H9 (cell line): ENCODE measurements at regions not wholly inside any gene's neighbourhood (a gene's known extent, or its start where the extent isn't known, plus 50 kb on each side); places are given as distances from the start of the nearest gene placed in this dataset.

Experiments
- DNase-seq: peaks from one replicate; pipeline ENCODE4 v3.0.0-alpha.2; 2017
- H2AFZ ChIP-seq: one replicate; pipeline ENCODE4 v1.6.1; 2013; ENCODE audit warnings: mild to moderate bottlenecking, low read length, control low read depth, moderate library complexity
- H2AK5ac ChIP-seq: 2 replicates; pipeline ENCODE4 v1.6.1; 2013; ENCODE audit warnings: low read length, control low read depth, mixed read lengths; ENCODE audit not compliant: insufficient read length
- H2BK120ac ChIP-seq: one replicate; pipeline ENCODE4 v1.6.1; 2013; ENCODE audit warnings: low read depth, mild to moderate bottlenecking, low read length, control low read depth, inconsistent platforms; ENCODE audit not compliant: poor library complexity, severe bottlenecking
- H2BK12ac ChIP-seq: 2 replicates; pipeline ENCODE4 v1.6.1; 2013; ENCODE audit warnings: low read length, control low read depth, mixed read lengths, low read depth; ENCODE audit not compliant: insufficient read length
- H2BK15ac ChIP-seq: 2 replicates; pipeline ENCODE4 v1.6.1; 2013; ENCODE audit warnings: low read depth, low read length, control low read depth
- H2BK20ac ChIP-seq: one replicate; pipeline ENCODE4 v1.6.1; 2013; ENCODE audit warnings: low read depth, mild to moderate bottlenecking, low read length, control low read depth, inconsistent platforms; ENCODE audit not compliant: poor library complexity, severe bottlenecking
- H2BK5ac ChIP-seq: 2 replicates; pipeline ENCODE4 v1.6.1; 2013; ENCODE audit warnings: low read length, control low read depth, mixed read lengths; ENCODE audit not compliant: insufficient read length
- H3K14ac ChIP-seq: 2 replicates; pipeline ENCODE4 v1.6.1; 2013; ENCODE audit warnings: low read length, control low read depth; ENCODE audit not compliant: insufficient read depth
- H3K18ac ChIP-seq: 2 replicates; pipeline ENCODE4 v1.6.1; 2013; ENCODE audit warnings: low read depth, mild to moderate bottlenecking, mixed read lengths, low read length, control low read depth; ENCODE audit not compliant: insufficient read length
- H3K23ac ChIP-seq: 2 replicates; pipeline ENCODE4 v1.6.1; 2013; ENCODE audit warnings: low read length, control low read depth, mixed read lengths, low read depth; ENCODE audit not compliant: insufficient read length
- H3K23me2 ChIP-seq: 2 replicates; pipeline ENCODE4 v1.6.1; 2013; ENCODE audit warnings: low read depth, mild to moderate bottlenecking, mixed read lengths, low read length, control low read depth; ENCODE audit not compliant: insufficient read length, poor library complexity, severe bottlenecking
- H3K27ac ChIP-seq: 2 replicates; pipeline ENCODE4 v1.5.1; 2013; ENCODE audit warnings: low read length, control low read depth, mixed read lengths, low read depth; ENCODE audit not compliant: insufficient read length
- H3K27me3 ChIP-seq: 2 replicates; pipeline ENCODE4 v1.6.1; 2013; ENCODE audit warnings: low read length, control low read depth, inconsistent platforms; ENCODE audit not compliant: insufficient read depth
- H3K4ac ChIP-seq: 2 replicates; pipeline ENCODE4 v1.6.1; 2013; ENCODE audit warnings: low read depth, mild to moderate bottlenecking, control low read depth, inconsistent platforms, low read length, moderate library complexity
- H3K4me1 ChIP-seq: 2 replicates; pipeline ENCODE4 v1.6.1; 2013; ENCODE audit warnings: low read length, control low read depth, inconsistent platforms; ENCODE audit not compliant: insufficient read depth
- H3K4me2 ChIP-seq: 2 replicates; pipeline ENCODE4 v1.6.1; 2013; ENCODE audit warnings: low read length, control low read depth, mixed read lengths; ENCODE audit not compliant: insufficient read length, insufficient read depth
- H3K56ac ChIP-seq: 2 replicates; pipeline ENCODE4 v1.6.1; 2013; ENCODE audit warnings: low read depth, mild to moderate bottlenecking, mixed read lengths, low read length, control low read depth; ENCODE audit not compliant: insufficient read length
- H3K79me1 ChIP-seq: 2 replicates; pipeline ENCODE4 v1.6.1; 2013; ENCODE audit warnings: low read depth, mild to moderate bottlenecking, moderate library complexity, low read length, control low read depth, inconsistent platforms; ENCODE audit not compliant: insufficient read depth, poor library complexity, severe bottlenecking
- H3K79me2 ChIP-seq: 2 replicates; pipeline ENCODE4 v1.6.1; 2013; ENCODE audit warnings: low read length, control low read depth, inconsistent platforms; ENCODE audit not compliant: insufficient read depth
- H3K9ac ChIP-seq: 2 replicates; pipeline ENCODE4 v1.6.1; 2013; ENCODE audit warnings: low read length, control low read depth, mixed read lengths; ENCODE audit not compliant: insufficient read length; ENCODE audit errors: extremely low read depth
- H3K9me3 ChIP-seq: one replicate; pipeline ENCODE4 v1.6.1; 2013; ENCODE audit warnings: low read depth, low read length, inconsistent platforms; ENCODE audit not compliant: control insufficient read depth
- H3T11ph ChIP-seq: one replicate; pipeline ENCODE4 v1.6.1; 2013; ENCODE audit warnings: mild to moderate bottlenecking, low read length, control low read depth, inconsistent platforms
- H4K20me1 ChIP-seq: one replicate; pipeline ENCODE4 v1.6.1; 2013; ENCODE audit not compliant: control insufficient read depth, insufficient read length, insufficient read depth
- H4K5ac ChIP-seq: 2 replicates; pipeline ENCODE4 v1.6.1; 2013; ENCODE audit warnings: low read depth, mild to moderate bottlenecking, mixed read lengths, low read length, control low read depth; ENCODE audit not compliant: insufficient read length
- H4K8ac ChIP-seq: replicated peaks from 2 replicates; pipeline ENCODE4 v1.6.1; 2013; ENCODE audit warnings: low read length, control low read depth, mixed read lengths, low read depth; ENCODE audit not compliant: insufficient read length
- H4K91ac ChIP-seq: 2 replicates; pipeline ENCODE4 v1.6.1; 2013; ENCODE audit warnings: low read depth, mild to moderate bottlenecking, moderate library complexity, mixed read lengths, low read length, control low read depth; ENCODE audit not compliant: insufficient read length
- H3K27ac Mint-ChIP-seq, 3 experiments: 2 replicates in 2 of 3; 3 replicates in 1 of 3; pipeline ENCODE4 v1.8.0; 2020 to 2021; ENCODE audit warnings: mixed read lengths in 3 of 3, mild to moderate bottlenecking in 1 of 3, moderate library complexity in 1 of 3
- H3K27me3 Mint-ChIP-seq: 2 replicates; pipeline ENCODE4 v1.8.0; 2021; ENCODE audit warnings: low read depth, mild to moderate bottlenecking, moderate library complexity, mixed read lengths
- H3K36me3 Mint-ChIP-seq, 3 experiments: 2 replicates in 2 of 3; 3 replicates in 1 of 3; pipeline ENCODE4 v1.8.0; 2020 to 2021; ENCODE audit warnings: low read depth in 3 of 3, mixed read lengths in 3 of 3; ENCODE audit not compliant: insufficient read depth in 1 of 3
- H3K4me1 Mint-ChIP-seq, 2 experiments: 2 replicates each; pipeline ENCODE4 v1.8.0; 2020; ENCODE audit warnings: mixed read lengths in 2 of 2
- H3K4me3 Mint-ChIP-seq, 2 experiments: 2 replicates in 1 of 2; 3 replicates in 1 of 2; pipeline ENCODE4 v1.8.0; 2020 to 2021; ENCODE audit warnings: mild to moderate bottlenecking in 2 of 2, mixed read lengths in 2 of 2, moderate library complexity in 1 of 2
- H3K9me3 Mint-ChIP-seq, 2 experiments: 2 replicates in 1 of 2; 3 replicates in 1 of 2; pipeline ENCODE4 v1.8.0; 2020; ENCODE audit warnings: mild to moderate bottlenecking in 2 of 2, mixed read lengths in 2 of 2, moderate library complexity in 1 of 2
- CTCF ChIP-seq: fragments of 200-600 bp; sonication (generic); conservative IDR thresholded peaks from 3 replicates; pipeline ENCODE4 v1.8.0; 2021; ENCODE audit warnings: antibody characterized with exemption, mild to moderate bottlenecking
- WGBS: extraction: QIAGEN DNeasy Blood & Tissue Kit; methylation state at CpG from one replicate; pipeline ENCODE4 v1.1.7; 2013; ENCODE audit warnings: missing lambda C conversion rate, low lambda C conversion rate, mixed read lengths; ENCODE audit not compliant: insufficient read length; ENCODE audit errors: extremely low coverage; 5-methylcytosine and 5-hydroxymethylcytosine counted together

GRCh38 chr11:93605642-93606041 lies 55.8 kb upstream of the CEP295 start:
- H3K4me2 ChIP-seq = no peak overlapping the region
- no peak overlapping the region for H3K4ac ChIP-seq
- H3K4me1 ChIP-seq = peaks cover 6% of the 10 kb centered on the region; the same call in 1 of the 2 replicates
- no peak overlapping the region for H2AK5ac ChIP-seq
- H3T11ph ChIP-seq = no peak overlapping the region
- no peaks in the 10 kb centered on the region for H4K20me1 ChIP-seq
- H3K23me2 ChIP-seq = no peaks in the 10 kb centered on the region
- no peak overlapping the region for H3K14ac ChIP-seq
- WGBS = no CpG with 5 or more reads among the region's 3 CpGs
- H2BK12ac ChIP-seq = no peak overlapping the region
- no peak overlapping the region for H2AFZ ChIP-seq
- Mint-ChIP-seq H3K27ac (no peak overlapping the region), H3K27me3 (no peaks in the 10 kb centered on the region), H3K9me3 (no peaks in the 10 kb centered on the region; a peak in 1 of 5 replicates), H3K4me1 (peaks cover 21 to 23% of the 10 kb centered on the region in 2 experiments), H3K36me3 (no peaks in the 10 kb centered on the region), H3K4me3 (no peak overlapping the region; a peak in 1 of 5 replicates)
- no peak overlapping the region for H2BK15ac ChIP-seq
- H2BK120ac ChIP-seq = no peak overlapping the region
- H3K56ac ChIP-seq = no peak overlapping the region
- H3K27ac ChIP-seq = no peak overlapping the region
- H4K8ac ChIP-seq = no peak overlapping the region
- TF ChIP-seq CTCF = no peak
- no peak overlapping the region for H3K9ac ChIP-seq
- DNase-seq = no peak
- H3K9me3 ChIP-seq = no peaks in the 10 kb centered on the region
- H3K79me2 ChIP-seq = no peaks in the 10 kb centered on the region
- H2BK5ac ChIP-seq = no peak overlapping the region
- no peak overlapping the region for H3K18ac ChIP-seq
- H3K79me1 ChIP-seq = no peaks in the 10 kb centered on the region
- H2BK20ac ChIP-seq = no peak overlapping the region
- H3K23ac ChIP-seq = no peak overlapping the region
- H4K91ac ChIP-seq = no peak overlapping the region
- no peaks in the 10 kb centered on the region for H3K27me3 ChIP-seq
- H4K5ac ChIP-seq = no peak overlapping the region
